Activated naive CD4-positive, alpha-beta T cell treated with anti-CD3 and anti-CD28 coated beads for 36 hours (primary cell): ENCODE measurements at regions not wholly inside any gene's neighbourhood (a gene's known extent, or its start where the extent isn't known, plus 50 kb on each side); places are given as distances from the start of the nearest gene placed in this dataset.
"Not testable (repeated sequence)": the region's sequence is repeated elsewhere in the genome, so short reads cannot be mapped to it uniquely, and the experiment has no call there.

Experiments
- CTCF ChIA-PET: fragments of 350-600 bp; sonication (Branson Sonifier 250); formaldehyde crosslinking; loops from one replicate; lab custom pipeline; 2021; ENCODE audit warnings: antibody characterized with exemption; lab: Charles Lee
- DNase-seq: peaks from one replicate; pipeline ENCODE4 v3.0.0-alpha.2; 2020
- H3K27ac Mint-ChIP-seq: one replicate; pipeline ENCODE4 v1.8.0; 2021; ENCODE audit warnings: mild to moderate bottlenecking, mixed read lengths
- H3K27me3 Mint-ChIP-seq: one replicate; pipeline ENCODE4 v1.8.0; 2021; ENCODE audit warnings: low read depth, mixed read lengths
- H3K36me3 Mint-ChIP-seq: one replicate; pipeline ENCODE4 v1.8.0; 2021; ENCODE audit warnings: low read depth, mixed read lengths
- H3K4me1 Mint-ChIP-seq: one replicate; pipeline ENCODE4 v1.8.0; 2021; ENCODE audit warnings: low read depth, mixed read lengths
- H3K4me3 Mint-ChIP-seq: one replicate; pipeline ENCODE4 v1.8.0; 2021; ENCODE audit warnings: mild to moderate bottlenecking, moderate library complexity, mixed read lengths
- H3K9me3 Mint-ChIP-seq: one replicate; pipeline ENCODE4 v1.8.0; 2021; ENCODE audit warnings: mixed read lengths
- intact Hi-C: fragments of 100-400 bp; cut with micrococcal nuclease; formaldehyde crosslinking; loops from one replicate; pipeline ENCODE4 v1.15.1; 2023

DNA sequence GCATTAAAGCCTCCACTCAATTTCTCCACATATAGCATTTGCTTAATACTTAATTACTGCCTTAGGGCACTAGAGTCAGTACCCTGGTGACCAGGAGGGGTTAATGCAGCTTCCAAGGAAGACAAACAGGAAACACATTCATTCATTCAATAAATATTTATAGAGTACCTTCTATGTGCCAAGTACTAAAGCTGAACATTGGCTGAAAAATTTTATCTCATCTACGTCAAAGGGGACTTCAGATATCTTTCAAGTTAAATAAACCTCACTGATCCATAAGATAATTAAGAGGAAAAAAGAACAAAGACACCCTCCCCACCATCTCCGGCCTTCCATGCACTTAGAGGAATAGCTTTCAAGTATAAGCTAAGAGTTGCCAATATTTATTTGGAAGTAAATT is 156.9 kb upstream of the PRICKLE2 start:
- Mint-ChIP-seq H3K27me3 (no peaks in the 10 kb centered on the region), H3K27ac (no peak overlapping the region), H3K36me3 (no peaks in the 10 kb centered on the region), H3K4me3 (no peak overlapping the region), H3K9me3 (no peaks in the 10 kb centered on the region), H3K4me1 (no peaks in the 10 kb centered on the region)
- no peak for DNase-seq
- CTCF ChIA-PET = interaction anchor here (0.7 to 1.4 kb wide), 2 partner anchors 9 to 358 kb away, joined by 3 to 4 read pairs; no protein-coding TSS in a partner anchor
- intact Hi-C loops = no loop called here

DNA sequence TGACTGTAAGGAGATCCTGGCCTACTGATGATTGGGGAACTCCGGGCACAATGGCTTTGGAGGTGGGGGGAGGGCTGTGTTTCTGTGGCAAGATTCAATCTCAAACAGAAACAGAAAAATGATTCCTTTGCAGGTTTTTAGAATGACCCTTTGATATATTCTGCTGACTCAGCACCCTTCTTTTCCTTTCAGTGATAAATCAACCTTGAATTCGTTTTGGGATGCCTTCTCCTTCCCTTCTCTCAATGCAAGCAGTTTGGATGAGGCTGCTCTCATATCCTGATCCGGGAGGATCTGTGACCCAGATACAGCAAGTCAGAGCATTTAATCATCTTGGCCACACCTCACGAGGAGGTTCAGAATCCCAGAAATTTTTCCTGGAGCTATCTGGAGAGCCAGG is 156.1 kb upstream of the PRICKLE2 start:
- no peak overlapping the region for H3K27ac Mint-ChIP-seq
- no peak overlapping the region for H3K4me3 Mint-ChIP-seq
- intact Hi-C loops = no loop called here
- no peak for DNase-seq
- CTCF ChIA-PET = interaction anchor here (1.4 kb wide), 1 partner anchor 10 kb away, joined by 3 read pairs; no protein-coding TSS in a partner anchor
- H3K36me3 Mint-ChIP-seq = no peaks in the 10 kb centered on the region
- no peaks in the 10 kb centered on the region for H3K27me3 Mint-ChIP-seq
- no peaks in the 10 kb centered on the region for H3K4me1 Mint-ChIP-seq
- H3K9me3 Mint-ChIP-seq = no peaks in the 10 kb centered on the region

DNA sequence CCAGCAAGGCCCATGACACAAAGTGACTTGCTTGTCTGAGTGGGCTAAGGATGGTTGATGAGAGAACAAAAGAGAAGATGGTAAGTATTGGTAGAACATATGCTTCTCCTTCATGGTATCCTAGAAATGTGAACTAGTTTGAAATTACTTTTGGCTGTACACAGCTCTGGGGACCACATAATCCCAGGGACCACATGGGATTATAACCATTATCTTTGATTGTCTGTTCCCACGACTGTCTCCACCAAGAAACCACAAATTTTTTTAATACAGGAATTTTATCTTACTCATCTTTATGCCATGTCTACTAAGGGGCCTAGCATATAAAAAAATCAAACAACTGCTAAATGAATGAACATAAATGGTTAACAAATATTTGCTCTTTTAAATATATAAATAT is 155.3 kb upstream of the PRICKLE2 start:
- DNase-seq = no peak
- H3K27me3 Mint-ChIP-seq = no peaks in the 10 kb centered on the region
- no peaks in the 10 kb centered on the region for H3K4me1 Mint-ChIP-seq
- intact Hi-C loops = no loop called here
- no peak overlapping the region for H3K27ac Mint-ChIP-seq
- CTCF ChIA-PET = no interaction called here
- H3K36me3 Mint-ChIP-seq = no peaks in the 10 kb centered on the region
- H3K4me3 Mint-ChIP-seq = no peak overlapping the region
- H3K9me3 Mint-ChIP-seq = no peaks in the 10 kb centered on the region

DNA sequence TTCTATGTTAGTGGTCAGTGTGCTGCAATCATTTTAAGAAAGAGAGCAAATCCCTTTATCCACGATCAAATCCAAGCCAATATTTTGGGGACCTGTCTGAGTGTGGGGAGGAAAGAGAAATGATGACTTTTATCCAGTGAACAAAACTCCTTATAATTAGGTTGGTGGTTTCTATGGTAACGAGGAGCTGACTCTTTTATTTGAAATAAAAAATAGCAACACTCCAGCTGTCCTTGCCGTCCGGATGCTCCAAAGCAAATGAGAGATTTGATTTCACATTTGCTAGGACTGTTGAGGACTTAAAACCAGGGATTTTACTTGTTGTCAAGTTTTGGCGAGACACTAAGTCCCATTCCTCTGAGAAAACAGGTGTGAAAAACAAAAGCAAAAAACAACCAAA is 154.0 kb upstream of the PRICKLE2 start:
- no peak for DNase-seq
- CTCF ChIA-PET = no interaction called here
- no peak overlapping the region for H3K27ac Mint-ChIP-seq
- intact Hi-C loops = no loop called here
- H3K4me3 Mint-ChIP-seq = no peak overlapping the region
- H3K9me3 Mint-ChIP-seq = no peaks in the 10 kb centered on the region
- H3K36me3 Mint-ChIP-seq = no peaks in the 10 kb centered on the region
- no peaks in the 10 kb centered on the region for H3K27me3 Mint-ChIP-seq
- H3K4me1 Mint-ChIP-seq = no peaks in the 10 kb centered on the region

DNA sequence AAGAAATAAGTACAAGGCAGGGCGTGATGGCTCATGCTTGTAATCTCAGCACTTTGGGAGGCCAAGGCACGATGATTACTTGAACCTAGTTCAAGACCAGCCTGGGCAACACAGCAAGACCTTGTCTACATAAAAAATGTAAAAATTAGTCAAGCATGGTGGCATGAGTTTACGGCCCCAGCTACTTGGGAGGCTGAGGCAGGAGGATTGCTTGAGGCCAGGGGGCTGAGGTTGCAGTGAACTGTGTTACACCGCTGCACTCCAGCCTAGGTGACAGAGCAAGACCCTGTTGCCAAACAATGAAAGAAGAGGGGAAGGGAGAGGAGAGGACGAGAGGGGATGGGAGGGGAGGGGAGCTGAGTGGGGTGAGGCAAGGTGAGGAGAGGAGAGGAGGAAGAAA is 152.7 kb upstream of the PRICKLE2 start:
- intact Hi-C loops = no loop called here
- Mint-ChIP-seq H3K4me1 (no peaks in the 10 kb centered on the region), H3K36me3 (no peaks in the 10 kb centered on the region), H3K27ac (no peak overlapping the region), H3K27me3 (no peaks in the 10 kb centered on the region), H3K4me3 (no peak overlapping the region), H3K9me3 (no peaks in the 10 kb centered on the region)
- no peak for DNase-seq
- CTCF ChIA-PET = no interaction called here

DNA sequence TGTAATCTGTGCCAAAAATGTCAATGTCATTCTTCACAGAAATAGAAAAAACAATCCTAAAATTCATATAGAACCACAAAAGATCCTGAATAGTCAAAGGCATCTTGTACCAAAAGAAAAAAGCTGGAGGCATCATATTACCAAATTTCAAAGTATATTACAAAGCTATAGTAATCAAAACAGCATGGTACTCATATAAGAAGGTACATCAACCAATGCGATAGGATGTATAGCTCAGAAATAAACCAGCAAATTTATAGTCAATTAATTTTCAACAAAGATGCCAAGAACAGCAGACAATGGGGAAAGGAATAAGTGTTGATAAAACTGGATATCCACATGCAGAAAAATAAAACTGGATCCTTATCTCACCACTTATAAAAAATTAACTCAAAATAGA is 150.5 kb upstream of the PRICKLE2 start:
- CTCF ChIA-PET = no interaction called here
- H3K4me3 Mint-ChIP-seq = no peak overlapping the region
- intact Hi-C loops = no loop called here
- H3K27ac Mint-ChIP-seq = no peak overlapping the region
- H3K27me3 Mint-ChIP-seq = no peaks in the 10 kb centered on the region
- no peak for DNase-seq
- H3K9me3 Mint-ChIP-seq = no peaks in the 10 kb centered on the region
- no peaks in the 10 kb centered on the region for H3K36me3 Mint-ChIP-seq
- H3K4me1 Mint-ChIP-seq = no peaks in the 10 kb centered on the region

DNA sequence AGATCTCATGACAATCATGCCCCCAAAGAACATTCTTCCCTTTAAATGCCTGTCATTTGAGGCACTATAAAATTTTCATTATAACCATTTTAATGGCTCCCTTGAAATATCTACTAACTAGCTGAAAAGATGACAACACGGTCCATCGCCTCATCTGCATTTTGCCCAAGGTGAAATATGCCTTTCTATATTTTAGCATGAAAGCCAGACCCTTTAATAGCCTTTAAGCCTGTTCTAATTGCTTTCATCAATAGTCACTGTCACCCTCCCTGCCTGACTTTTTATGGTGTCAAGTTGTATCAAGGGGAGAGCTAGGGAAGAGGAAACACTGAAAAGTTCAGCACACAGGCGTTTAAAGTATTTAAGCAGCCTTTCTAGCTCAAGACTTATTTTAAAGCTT is 144.1 kb upstream of the PRICKLE2 start:
- intact Hi-C loops = no loop called here
- Mint-ChIP-seq H3K9me3 (no peaks in the 10 kb centered on the region), H3K4me1 (no peaks in the 10 kb centered on the region), H3K4me3 (no peak overlapping the region), H3K36me3 (no peaks in the 10 kb centered on the region), H3K27me3 (peaks cover 6% of the 10 kb centered on the region), H3K27ac (no peak overlapping the region)
- CTCF ChIA-PET = interaction anchor here (1.1 to 1.4 kb wide), 3 partner anchors 14 to 94 kb away, joined by 3 read pairs; no protein-coding TSS in a partner anchor
- no peak for DNase-seq

DNA sequence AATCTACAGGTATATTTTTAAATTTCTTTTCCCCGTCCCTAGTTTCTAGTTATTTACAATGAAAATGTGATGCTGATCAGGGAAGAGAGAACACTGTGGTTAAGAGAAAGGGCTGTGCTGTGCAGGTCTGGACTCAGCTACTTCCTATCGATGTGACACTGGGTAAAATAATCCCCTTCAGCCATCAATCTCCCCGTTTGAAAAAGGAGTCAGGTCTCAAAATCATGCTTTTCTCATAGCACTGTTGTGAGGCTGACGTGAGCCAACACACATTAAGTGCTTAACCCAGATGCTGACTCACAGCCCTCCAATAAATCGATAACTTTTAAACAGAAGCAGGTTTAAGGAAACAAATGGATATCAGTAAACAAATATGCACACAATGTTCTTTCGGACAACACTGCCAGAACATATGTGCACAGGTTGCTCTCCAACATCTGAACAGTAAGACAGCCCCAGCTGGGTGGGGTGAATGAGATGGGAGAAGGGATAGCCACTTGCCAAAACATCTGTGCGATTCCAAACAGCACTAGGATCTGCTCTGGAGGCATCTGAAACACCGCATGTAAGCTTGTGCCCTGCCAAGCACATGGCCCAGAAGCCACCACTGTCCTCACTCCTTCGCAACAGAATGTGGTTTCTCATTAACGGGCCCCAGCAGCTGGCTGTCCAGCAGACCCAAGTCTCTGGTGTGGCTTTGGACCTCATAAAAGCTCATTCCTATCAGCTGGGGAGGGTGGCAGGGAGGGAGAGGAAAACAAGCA is 143.2 kb upstream of the PRICKLE2 start:
- H3K27me3 Mint-ChIP-seq = peaks cover 6% of the 10 kb centered on the region
- no peak for DNase-seq
- no peaks in the 10 kb centered on the region for H3K36me3 Mint-ChIP-seq
- no peaks in the 10 kb centered on the region for H3K4me1 Mint-ChIP-seq
- CTCF ChIA-PET = interaction anchor here (0.6 to 1.4 kb wide), 4 partner anchors 13 to 134 kb away, joined by 3 read pairs; no protein-coding TSS in a partner anchor
- H3K4me3 Mint-ChIP-seq = no peak overlapping the region
- H3K27ac Mint-ChIP-seq = no peak overlapping the region
- no peaks in the 10 kb centered on the region for H3K9me3 Mint-ChIP-seq
- intact Hi-C loops = no loop called here

DNA sequence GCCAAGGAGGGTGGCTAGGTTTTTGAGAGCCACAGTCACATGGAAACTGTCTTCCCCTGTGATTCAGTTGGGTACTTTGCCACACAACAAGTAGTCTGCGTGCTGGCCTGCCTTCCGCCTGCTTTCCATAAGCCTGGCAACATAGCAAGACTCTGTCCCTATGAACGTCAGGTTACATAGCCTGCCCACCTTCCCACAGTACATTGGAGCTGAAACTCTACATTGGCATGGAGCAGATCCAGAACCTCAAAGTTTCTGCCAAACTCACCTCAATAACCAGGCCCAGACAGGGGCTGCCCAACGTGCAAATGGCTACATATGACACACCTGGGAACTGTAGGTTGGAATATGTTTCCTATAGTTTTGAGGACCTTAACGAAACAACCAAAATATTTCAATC is 140.6 kb upstream of the PRICKLE2 start:
- intact Hi-C loops = no loop called here
- no peaks in the 10 kb centered on the region for H3K36me3 Mint-ChIP-seq
- H3K4me1 Mint-ChIP-seq = no peaks in the 10 kb centered on the region
- CTCF ChIA-PET = no interaction called here
- H3K9me3 Mint-ChIP-seq = no peaks in the 10 kb centered on the region
- no peak overlapping the region for H3K27ac Mint-ChIP-seq
- peaks cover 6% of the 10 kb centered on the region for H3K27me3 Mint-ChIP-seq
- no peak for DNase-seq
- no peak overlapping the region for H3K4me3 Mint-ChIP-seq

DNA sequence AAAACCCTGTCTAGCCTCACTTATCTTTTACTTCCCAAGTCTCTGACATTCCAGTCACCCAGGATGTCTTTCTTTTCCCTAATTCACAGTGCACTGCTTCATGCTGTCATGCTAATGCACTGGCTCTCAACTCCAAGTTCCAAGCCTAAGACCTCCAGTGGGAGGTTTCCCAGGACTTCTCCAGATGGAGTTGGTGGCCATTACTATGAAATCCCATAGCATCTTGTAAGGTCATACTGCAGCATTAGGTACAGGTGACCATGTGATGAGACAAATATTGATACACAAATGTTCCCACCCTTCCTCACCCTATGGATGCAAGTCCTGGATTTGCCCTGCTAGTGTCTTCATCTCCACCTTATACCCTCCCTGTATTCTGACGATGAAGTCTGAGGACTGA is 138.6 kb upstream of the PRICKLE2 start:
- intact Hi-C loops = no loop called here
- CTCF ChIA-PET = no interaction called here
- Mint-ChIP-seq H3K27ac (no peak overlapping the region), H3K27me3 (peaks cover 8% of the 10 kb centered on the region), H3K4me1 (no peaks in the 10 kb centered on the region), H3K4me3 (no peak overlapping the region), H3K36me3 (no peaks in the 10 kb centered on the region), H3K9me3 (no peaks in the 10 kb centered on the region)
- DNase-seq = no peak

DNA sequence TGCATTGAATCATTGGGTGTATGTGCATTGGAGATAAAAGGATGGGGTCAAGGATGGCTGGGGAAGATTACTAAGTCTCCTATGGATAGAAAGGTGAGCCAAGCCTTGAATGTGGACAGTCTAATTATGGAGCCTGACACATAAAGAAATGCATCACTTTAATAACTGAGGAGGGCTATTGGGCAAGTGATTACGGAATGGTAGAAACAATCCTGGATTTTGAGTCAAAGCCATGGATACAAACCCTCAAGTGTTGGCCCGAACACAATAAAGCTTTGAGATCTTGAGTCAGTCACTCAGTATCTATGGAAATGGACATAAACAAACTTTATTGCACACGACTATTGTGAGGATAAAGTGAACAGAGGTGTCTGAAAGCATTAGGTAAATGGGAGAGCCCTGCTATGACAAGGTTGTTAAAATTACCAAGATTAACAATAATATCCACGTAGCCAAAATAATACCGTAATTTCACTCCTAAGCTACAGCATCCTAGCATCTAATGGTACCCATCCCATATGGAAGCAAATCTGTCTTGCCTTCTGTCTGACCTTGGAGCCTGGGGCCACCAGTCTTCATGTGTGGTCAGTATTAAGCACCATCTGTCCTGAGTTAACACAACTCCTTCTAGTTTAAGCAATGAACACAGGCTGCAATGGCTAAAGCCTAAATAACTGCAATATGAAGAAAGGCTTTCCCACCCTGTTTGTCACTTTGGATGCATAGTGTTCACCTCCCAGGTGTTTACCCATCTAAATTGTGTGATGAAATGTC is 136.9 kb upstream of the PRICKLE2 start:
- H3K27ac Mint-ChIP-seq = no peak overlapping the region
- DNase-seq = no peak
- H3K9me3 Mint-ChIP-seq = no peaks in the 10 kb centered on the region
- H3K4me3 Mint-ChIP-seq = no peak overlapping the region
- CTCF ChIA-PET = no interaction called here
- no peaks in the 10 kb centered on the region for H3K36me3 Mint-ChIP-seq
- intact Hi-C loops = no loop called here
- no peaks in the 10 kb centered on the region for H3K4me1 Mint-ChIP-seq
- peaks cover 4% of the 10 kb centered on the region for H3K27me3 Mint-ChIP-seq

DNA sequence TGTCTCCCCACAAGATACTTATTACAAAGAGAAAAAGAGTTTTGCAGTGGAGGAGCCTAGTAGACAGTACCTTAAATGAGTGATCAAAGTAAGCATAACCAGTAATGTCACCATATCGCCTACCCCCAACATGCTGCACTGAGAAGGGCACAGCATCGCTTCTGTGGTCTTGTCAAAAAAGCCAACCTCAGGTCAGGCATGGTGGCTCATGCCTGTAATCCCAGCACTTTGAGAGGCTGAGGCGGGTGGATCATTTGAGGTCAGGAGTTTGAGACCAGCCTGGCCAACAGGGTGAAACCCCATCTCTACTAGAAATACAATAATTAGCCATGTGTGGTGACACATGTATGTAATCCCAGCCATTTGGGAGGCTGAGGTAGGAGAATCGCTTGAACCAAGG is 135.8 kb upstream of the PRICKLE2 start:
- intact Hi-C loops, H3K27me3 Mint-ChIP-seq, H3K36me3 Mint-ChIP-seq, H3K4me1 Mint-ChIP-seq, H3K27ac Mint-ChIP-seq, CTCF ChIA-PET, DNase-seq, H3K4me3 Mint-ChIP-seq, H3K9me3 Mint-ChIP-seq: not testable (repeated sequence)

DNA sequence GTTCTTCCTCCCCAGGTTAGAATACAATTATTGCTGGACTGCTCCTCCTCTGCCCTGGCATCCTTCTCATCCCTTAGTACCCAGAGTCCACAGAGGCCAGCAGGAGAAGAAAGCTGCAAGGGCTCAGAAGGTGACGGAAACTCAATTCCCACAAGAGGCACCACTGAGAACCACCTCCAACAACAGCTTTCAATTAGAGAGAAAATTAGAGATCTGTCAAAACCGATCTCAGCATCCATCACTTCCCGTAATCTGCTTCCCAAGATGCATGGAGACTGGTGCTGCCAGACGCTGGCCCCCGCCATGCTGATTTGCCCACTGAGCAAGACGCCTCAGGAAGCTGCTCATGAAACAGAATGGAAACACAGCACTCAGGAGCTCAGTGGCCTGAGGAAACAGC is 135.0 kb upstream of the PRICKLE2 start:
- Mint-ChIP-seq H3K4me1 (peaks cover 8% of the 10 kb centered on the region), H3K27me3 (peaks cover 2% of the 10 kb centered on the region), H3K27ac (no peak overlapping the region), H3K36me3 (no peaks in the 10 kb centered on the region), H3K9me3 (no peaks in the 10 kb centered on the region), H3K4me3 (no peak overlapping the region)
- CTCF ChIA-PET = no interaction called here
- no peak for DNase-seq
- intact Hi-C loops = no loop called here
